Stimulated activated CD8-positive, alpha-beta memory T cell treated with anti-CD3 and anti-CD28 coated beads, Interleukin-15, amount 100 ng/mL, for 4 hours (primary cell): ENCODE measurements at regions not wholly inside any gene's neighbourhood (a gene's known extent, or its start where the extent isn't known, plus 50 kb on each side); places are given as distances from the start of the nearest gene placed in this dataset.
A peak's percentile ranks its signal among the peaks of the same experiment; 100 is the strongest.

ENCODE experiments used
- DNase-seq, 2 donors: peaks; one replicate each; pipeline ENCODE4 v3.0.0-alpha.2; 2020; ENCODE audit warnings: low read depth in 2 of 2

DNA sequence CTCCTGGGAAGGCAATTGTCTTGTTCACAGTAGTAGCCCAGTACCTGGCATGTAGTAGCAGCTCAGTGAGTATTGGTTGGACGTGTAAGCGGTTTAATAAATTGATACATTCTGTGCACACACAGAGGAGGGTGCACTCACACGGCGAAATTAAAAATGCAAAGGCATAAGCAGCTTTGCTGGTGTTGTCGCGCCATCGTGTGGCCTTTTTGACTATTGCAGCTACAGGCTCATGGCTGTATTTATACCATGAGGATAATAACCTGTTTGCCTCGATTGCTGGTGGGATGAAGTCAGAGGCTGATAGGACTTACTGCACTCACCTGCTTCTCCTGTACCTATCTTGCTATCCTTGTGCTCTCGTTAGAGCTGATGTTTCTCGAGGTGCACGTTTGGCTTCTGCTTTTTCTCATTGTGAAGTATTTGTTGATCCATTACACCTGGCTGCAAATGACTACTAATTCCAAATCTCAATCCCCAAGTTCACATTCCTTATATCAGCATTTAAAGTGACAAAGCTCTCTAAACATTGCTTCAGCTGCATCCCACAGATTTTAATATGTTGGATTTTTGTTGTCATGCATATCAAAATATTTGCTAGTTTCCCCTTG, 61.5 kb downstream of the TBXT start:
- peak in 1 of 2 donors; percentile 22 for DNase-seq

DNA sequence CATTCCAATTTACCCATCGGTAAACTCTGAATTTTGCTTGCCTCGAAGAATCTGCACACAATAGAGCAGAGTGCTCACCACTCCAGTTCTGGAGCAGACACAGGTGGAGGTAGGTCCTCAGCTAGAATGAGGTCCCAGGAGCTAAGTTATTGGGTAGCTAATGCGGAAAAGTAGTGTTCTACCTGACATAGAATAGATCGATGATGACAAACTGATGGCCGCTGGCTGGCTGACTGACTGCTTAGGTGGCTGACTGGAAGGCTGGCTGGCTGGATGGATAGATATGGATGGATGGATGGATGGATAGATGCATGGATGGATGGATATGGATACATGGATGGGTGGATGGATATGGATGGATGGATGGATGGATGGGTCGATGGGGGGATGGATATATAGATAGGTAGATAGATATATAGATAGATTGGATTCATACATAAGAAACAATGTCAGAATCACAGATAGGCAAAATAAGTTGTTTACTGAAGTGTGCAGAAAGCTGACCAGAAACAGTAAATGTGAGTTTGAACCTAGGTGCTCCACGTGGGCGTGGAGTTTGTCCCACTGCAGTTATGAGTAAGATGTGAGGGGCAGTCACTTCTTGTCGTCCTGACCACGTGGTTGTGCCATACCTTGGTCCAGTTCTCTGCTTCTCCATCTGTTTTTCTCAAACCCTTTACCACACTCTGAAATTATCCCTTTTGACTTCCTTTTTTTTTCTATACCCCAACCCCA, 62.1 kb downstream of the TBXT start:
- DNase-seq, result no peak

DNA sequence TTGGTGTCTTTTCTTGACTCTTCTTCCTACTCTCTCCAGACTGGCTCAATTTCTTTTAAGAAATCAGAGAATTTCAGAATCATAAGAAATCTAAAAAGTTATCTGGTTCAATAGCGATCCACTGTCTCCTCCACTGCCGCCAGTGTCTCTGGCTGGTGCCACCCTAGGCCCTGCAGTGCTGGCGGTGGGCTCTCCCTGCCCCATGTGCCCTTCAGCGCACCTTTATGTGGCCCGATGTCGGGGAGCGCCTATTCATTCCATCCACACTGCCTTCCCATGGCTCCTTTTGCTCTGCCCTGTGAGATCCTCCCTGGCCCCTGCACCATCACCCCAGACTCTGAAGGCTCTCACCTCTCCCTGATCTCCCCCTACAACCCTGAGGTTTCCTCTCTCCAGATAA, 62.8 kb downstream of the TBXT start:
- DNase-seq, result no peak

DNA sequence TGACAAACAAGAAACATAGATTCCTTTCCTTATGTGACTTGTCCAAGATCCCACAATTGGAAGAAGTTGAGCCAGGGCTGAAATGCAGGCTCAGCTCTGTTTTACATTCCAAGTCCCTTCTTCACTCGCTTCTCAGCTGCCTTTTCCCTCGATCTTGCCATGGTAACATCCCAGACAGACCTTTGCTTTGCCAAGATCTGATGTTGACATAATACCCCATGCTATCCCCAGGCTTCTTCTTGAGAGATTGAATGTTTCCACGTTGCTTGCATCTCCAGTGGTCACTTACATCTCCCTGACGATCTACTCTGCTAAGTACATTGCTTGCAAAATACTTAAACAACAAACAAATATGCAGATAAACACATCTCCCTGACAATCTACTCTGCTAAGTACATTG, 63.5 kb downstream of the TBXT start:
- DNase-seq, result no peak

- DNase-seq, result no peak
These were observed 65.7 kb downstream of the TBXT start for GRCh38 chr6:166101819-166102419.

DNA sequence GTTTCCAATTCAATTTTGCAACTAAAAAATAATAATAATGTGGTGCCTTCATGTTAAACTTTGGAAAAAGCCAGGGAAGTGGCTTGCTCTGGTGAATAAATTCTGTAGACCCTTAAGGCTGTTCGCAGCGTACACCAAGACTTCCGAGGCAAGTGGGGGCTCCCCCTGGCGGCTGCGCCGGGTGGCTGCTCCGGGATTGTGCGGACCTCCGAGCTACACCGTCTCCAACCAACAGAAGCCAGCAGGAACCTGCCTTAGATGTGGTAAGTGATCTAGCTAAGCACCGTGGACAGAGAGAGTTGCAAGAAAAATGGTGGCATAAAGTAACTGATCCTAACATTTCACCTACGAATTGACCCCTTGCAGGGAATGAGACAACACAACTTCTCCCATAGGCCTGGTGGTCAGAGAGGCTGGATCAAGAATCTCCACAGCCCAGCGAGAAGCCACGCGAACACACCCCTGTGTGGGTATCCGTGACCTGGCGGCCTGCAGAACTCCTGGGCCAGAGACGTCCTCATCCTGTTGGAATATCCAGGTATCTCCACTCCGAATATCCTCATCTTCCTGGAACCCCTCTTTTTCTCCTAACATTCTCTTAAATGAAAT, 69.6 kb downstream of the TBXT start:
- peak in 1 of 2 donors; percentile 7 for DNase-seq

DNA sequence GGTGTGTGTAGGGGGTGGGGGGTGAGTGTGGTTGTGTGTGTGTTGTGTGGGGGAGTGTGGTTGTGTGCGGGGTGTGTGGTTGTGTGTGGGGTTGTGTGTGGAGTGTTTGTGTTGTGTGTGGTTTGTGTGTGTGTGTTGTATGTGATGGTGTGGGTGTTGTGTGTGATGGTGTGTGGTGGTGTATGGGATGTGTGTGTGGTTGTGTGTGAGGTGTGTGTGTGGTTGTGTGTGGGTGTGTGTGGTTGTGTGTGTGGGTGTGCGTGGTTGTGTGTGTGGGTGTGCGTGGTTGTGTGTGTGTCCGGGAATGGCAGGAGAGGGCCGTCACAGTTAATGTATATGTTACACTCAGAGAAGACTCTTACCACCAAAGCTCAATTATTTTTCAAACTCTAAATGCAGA, 79.8 kb downstream of the TBXT start:
- no peak for DNase-seq

DNA sequence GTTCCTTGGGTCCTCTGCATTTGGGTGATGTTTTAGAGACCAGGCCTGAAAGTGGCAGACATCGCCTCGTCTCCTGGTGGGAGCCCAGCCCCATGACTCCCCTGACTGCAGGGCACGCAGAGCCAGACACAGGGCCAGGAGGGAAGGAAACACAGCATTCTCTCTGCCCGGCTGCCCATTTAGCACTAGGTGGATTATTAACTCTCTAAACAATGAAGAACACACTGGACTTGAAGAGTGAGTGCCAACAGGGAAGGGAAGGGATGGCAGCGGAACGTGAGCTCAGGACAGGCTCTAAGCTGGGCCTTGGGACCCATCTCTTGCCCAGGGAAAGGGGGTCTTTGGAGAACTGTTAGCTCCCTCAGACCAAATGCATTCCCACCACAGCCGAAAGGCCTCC, 80.4 kb downstream of the TBXT start:
- no peak for DNase-seq

GRCh38 chr6:166085500-166085899, 82.2 kb downstream of the TBXT start:
- no peak for DNase-seq

GRCh38 chr6:166084951-166085350, 82.7 kb downstream of the TBXT start:
- DNase-seq, result no peak

GRCh38 chr6:166079841-166080240, 87.8 kb downstream of the TBXT start:
- DNase-seq, result no peak

- DNase-seq, result no peak
These were observed 89.4 kb downstream of the TBXT start for GRCh38 chr6:166078294-166078693.

DNA sequence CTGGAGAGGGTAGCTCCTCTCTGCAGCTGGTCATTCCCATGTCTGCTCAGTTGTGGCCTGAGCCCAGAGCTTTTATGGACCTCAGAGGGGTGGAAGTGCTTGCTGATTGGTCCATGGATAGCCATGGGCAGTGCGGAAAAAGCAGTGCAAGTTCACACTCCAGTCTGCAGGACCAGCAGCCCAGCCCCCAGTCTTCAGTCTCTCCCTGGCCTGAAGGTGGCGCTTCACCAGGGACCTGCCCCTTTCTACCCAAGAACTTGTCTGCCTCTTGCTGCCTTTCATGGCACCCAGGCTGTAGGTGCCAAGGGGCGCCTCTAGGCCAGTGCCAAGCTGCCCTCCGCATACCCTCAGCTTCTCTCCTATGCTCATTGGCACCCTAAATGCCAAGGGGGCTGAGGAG, 91.0 kb downstream of the TBXT start:
- DNase-seq, result no peak

DNA sequence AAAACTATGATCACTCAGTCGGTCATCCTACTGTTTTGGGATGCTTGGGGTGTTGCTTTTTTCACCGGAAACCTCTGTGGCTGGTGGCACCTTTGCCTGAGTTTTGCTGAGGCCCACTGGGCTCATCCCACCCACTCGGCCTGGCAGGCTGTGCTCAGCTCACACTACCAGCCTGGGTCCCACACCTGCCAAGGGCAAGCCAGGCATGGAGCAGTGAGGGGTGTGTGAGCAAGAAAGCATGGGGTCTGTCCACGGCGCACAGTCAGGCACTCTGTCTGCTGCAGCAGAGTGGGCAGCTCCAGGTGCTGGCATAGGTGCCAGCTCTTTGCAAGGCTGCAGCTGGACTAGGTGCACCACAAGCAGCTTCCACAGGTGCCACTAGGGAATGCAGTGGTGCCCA, 91.7 kb downstream of the TBXT start:
- no peak for DNase-seq

DNA sequence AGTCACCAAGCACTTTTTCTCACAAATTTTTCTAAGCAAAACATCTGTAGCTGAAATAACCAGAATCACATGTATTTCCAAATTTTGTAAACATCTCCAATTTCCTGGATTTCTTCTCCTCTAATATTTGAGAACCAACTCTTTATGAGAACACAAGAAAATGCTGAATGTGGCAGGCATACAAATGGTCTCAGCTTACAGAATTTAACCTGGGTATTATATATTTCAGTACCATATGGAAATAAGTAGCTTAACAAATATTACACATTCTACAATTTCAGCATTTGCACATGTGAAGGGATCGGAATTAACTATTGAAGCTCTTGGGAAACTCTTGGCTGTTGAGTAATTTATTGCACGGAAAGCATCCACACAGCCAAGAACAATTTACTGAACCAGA, 92.5 kb downstream of the TBXT start:
- DNase-seq, result no peak

- DNase-seq, result no peak
These were observed 94.6 kb downstream of the TBXT start for GRCh38 chr6:166073082-166073481.

DNA sequence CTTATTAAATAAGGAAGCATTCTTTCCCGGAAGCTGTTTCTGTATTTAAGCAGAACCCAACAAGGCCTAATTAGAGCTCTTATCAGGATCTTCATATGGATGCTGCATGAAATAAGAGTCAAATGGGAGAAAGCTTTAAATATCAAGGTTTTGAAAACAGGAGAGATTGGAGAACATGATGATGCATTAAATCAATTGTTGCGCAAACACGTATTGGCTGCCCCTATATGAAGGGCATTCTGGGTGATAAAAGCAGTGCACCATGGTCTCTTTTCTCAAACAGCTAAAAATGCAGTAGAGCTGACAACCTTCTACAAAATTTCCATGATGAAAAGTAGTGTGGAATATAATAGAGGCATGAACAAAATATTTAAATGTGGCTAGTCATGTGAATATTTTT, 98.9 kb downstream of the TBXT start:
- DNase-seq, result no peak

DNA sequence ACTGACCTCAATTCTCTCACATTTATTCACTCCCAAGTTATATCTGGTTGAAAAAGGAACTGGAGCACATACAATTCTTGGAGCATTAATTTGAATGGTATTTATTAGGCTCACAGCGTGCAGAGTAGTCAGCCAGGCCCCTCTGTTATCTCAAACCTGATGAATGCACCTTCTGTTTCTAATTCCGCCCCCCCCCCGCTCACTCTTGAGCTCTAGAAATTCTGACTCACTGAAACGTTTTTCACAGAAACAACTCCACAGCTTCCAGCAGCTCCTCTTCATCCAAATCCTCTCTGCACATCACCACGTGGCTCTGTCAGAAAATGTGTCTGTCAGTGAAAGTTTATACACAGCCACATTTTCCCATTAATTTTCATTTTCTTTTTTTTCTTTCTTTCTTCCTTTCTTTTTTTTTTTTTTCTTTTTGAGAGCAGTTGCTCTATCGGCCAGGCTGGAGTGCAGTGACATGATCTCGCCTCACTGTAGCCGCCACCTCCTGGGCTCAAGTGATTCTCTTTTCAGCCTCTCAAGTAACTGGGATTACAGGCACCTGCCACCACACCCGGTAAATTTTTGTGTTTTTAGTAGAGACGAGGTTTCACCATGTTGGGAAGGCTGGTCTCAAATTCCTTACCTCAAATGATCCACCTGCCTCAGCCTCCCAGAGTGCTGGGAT, 109.4 kb downstream of the TBXT start:
- DNase-seq, result no peak

GRCh38 chr6:166057431-166057830, 110.2 kb downstream of the TBXT start:
- no peak for DNase-seq

- DNase-seq, result no peak
These were observed 111.0 kb downstream of the TBXT start for GRCh38 chr6:166056637-166057036.

DNA sequence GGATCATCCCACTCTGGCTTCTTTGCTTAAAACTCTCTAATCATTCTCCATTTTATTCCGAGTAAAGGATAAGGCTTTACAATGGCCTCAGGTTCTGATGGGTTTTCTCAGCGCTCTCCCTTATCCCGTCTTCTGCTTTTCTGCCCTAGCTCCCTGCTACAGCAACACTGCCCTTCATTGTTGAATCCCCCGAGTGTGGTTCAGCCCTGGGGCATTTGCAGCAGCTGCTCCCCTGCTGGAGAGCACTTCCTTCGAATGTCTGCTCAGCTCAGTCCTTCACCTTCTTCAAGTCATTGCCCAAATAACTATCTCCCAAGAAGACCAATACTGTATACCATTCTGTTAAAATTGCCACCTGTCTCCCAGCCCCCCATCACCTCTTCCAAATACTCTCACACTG, 111.8 kb downstream of the TBXT start:
- DNase-seq, result no peak

DNA sequence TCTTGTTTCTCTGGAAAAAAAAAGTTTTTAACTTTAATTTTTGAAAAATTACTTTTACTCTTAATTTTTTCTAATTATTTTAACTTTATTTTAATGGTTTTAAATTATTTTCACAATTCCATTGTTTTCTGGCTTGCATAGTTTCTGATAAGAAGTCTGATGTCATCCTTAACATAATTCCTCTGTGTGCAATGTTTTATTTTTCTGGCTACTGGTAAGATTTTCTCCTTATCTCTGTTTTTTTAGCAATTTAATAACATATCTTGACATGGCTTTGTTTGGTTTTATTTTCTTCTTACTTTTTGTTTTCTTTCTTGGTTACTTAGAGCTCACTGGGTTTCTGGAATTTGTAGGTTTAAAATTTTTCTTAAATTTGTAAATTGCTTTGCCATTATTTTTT, 114.8 kb downstream of the TBXT start:
- DNase-seq, result no peak
